GM19455 (cell line): ENCODE measurements at regions not wholly inside any gene's neighbourhood (a gene's known extent, or its start where the extent isn't known, plus 50 kb on each side); places are given as distances from the start of the nearest gene placed in this dataset.

ENCODE experiments used
- ATAC-seq: cut with Tn5 transposase; IDR thresholded peaks from one replicate; pipeline ENCODE4 v1.9.1; 2021; ENCODE audit not compliant: unreplicated experiment

- no peak for ATAC-seq
Measured at GRCh38 chr18:24818441-24818840, 358.0 kb downstream of the HRH4 start.

DNA sequence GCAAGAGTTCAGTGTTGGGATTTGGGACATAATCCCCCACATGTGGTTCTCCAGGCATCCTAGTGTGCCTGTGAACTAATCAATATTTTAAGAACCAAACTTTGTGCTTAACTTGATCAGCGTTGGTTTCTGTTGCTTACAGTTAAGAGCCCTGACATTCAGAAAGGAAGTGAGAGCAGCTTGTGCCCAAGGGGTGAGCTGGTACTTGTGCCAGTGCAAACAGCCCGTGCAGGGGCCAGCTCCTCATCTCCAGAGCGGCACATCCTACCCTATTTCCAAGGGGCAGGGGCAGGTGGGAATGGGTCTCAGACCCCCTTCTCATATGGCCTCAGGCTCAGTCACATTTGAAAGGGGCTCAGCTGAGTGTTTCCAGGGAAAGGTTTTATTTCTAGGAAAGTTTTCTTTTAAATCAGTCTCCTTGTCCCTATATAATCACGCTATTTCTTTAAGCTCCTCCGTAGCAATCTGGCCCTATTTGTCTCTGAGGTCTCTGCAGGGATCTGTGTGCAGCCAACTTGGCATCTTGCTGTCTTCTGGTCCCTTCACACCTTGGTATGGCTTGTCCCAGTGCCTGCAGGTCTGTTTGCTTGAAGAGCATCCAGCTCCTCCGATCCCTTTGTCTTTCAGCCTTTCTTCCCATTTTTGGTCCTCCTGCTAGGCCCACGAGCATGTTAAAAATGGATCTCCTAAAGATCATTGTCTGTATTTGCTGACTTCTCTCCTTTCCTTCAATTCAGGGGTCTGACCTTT, 358.9 kb downstream of the HRH4 start:
- ATAC-seq = no peak

- ATAC-seq = no peak
Measured at GRCh38 chr18:24825397-24825796, 365.0 kb downstream of the HRH4 start.

- ATAC-seq = no peak
Measured at GRCh38 chr18:24826605-24827004, 366.2 kb downstream of the HRH4 start.

- ATAC-seq = no peak
Measured at GRCh38 chr18:24827501-24827900, 367.1 kb downstream of the HRH4 start.

DNA sequence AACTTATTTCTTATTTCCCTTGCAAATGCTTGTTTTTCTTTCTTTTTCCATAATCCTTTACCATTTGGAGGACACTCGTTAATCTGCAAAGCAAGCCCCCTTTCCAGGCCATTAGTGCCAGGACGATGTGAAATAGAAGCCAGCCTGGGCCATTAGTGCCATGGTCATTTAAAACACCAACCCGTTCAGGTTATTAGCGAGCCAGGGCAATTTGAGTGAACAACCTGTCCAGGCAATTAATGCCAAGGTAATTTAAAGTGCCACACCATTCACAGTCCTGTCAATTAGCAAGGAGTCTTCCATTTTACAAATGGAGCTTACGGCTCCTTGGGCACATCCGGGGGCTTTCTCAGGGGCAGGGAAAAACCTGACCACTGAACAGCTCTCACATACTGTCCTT, 370.6 kb downstream of the HRH4 start:
- ATAC-seq = no peak

GRCh38 chr18:24831871-24832665, 371.6 kb downstream of the HRH4 start:
- no peak for ATAC-seq

DNA sequence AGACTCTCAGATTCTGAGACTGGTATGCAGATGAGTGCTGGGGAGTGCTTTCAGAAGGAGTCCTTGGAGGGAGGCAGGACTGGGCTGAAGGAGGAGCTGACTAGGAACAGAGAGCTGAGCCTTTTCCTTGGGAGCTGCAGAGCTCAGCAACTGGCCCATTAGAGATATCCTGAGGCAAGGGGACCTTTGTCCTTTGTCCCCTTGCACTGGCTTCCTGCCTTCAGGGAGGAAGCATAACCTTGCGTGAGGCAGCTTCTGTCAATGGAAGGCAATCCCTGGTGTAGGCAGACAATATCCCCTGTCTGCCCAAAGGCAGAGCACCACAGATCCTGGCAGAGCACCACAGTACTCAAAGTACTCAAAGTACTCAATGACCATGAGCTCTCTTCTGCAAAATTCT, 375.3 kb downstream of the HRH4 start:
- no peak for ATAC-seq

DNA sequence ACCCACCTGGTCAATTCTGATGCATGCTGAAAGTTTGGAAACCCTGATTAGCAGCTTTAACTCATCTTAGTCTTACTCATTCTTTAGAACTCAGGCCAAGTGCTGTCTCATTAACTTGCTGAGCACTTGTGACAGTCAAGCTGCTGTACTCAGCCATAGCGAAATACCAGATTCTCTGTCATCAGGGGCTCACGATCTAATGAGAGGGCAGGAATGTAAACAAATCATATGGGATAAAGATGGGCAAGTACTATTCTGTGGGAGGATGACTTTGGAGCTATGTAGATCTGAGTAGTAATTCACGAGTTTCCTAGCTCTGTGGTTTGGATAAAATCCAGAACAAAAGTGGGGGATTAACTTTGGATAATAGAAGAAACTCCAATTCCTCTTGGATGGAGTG, 376.6 kb downstream of the HRH4 start:
- ATAC-seq = no peak

DNA sequence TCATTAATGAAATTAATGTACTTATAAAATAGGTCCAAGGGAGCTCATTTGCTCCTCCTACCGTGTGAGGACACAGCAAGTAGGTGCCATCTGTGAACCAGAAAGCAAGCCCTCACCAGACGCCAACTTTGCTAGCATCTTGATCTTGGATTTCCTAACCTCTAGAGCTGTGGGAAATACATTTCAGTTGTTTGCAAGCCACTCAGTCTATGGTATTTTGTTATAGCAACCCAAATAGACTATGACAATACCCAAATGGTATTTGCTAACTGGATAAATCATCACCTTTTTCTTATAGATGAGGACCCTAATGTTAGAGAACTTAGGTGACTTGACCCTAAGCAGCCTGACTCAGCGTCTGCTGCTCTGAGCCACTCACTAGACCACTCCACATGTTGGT, 379.6 kb downstream of the HRH4 start:
- no peak for ATAC-seq

DNA sequence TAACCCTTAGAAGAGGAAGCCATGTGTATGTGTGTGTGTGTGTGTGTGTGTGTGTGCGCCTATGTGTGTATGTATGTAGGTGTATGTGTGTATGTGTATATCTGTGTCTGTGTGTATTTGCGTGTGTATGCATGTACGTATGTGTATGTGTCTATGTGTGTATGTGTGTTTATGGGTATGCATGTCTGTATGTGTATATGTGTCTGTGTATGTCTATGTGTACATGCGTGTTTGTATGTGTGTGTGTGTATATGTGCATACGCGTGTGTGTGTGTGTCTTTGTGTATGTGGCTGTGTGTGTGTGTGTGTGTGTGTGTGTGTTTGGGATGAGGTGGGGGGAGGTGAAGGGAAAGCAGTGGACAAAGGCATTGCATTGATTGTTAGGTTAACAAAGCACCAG, 380.2 kb downstream of the HRH4 start:
- no peak for ATAC-seq

DNA sequence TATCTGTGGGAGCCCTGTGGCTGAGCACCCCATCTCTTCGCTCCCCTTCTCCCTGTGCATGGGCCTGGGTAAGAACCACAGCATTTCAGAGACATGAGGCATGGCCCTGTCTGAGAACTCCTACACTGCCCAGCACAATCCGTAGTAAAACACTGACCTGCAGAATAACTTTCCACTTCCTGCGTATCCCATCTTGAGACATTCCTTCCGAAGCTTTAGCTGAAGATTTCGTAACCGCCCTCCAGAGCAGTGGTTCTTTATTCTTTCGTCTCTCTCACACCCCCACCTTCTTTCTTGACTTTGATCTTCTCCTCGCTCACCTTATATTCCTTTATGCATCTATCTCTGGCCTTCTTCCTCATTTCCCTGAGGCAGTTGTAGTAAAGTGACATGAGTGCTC, 381.1 kb downstream of the HRH4 start:
- no peak for ATAC-seq

DNA sequence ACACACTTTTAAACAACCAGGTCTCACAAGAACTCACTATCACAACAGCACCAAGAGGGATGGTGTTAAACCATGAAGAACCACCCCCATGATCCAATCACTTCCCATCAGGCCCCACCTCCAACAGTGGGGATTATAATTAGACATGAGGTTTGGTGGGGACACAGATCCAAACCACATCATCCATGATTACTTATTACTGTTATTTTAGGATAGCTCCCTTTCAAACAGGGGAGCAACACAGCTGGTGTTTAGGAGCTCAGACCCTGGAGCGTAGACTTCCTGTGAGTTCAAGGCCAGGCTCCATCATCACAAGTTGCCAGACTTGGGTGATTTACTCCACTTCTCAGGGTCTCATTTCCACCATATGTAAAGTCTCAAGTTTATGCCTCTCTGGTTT, 382.7 kb downstream of the HRH4 start:
- no peak for ATAC-seq

DNA sequence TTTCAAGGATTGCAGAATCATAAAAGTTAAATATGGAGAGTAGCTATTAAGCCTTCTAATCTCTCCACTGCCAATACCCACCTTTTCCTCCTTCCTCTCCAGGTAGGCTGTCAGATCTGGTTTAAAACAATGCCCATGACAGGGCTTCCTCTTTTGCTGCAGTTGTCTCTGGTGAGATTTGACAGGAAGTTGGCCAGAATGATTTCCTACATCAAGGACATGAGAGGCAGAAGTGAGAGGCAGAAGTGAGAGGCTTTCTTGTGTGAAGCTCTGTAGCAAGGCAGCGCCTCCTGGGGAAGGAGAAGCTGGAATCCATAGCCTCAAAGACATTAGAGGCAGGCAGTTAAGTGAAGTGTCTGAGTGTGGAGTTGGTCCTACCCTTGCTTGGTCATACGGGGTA, 385.7 kb downstream of the HRH4 start:
- no peak for ATAC-seq

GRCh38 chr18:24850532-24850931, 390.1 kb downstream of the HRH4 start:
- ATAC-seq = no peak

- ATAC-seq = no peak
Measured at GRCh38 chr18:24853076-24853475, 392.6 kb downstream of the HRH4 start.

- ATAC-seq = no peak
Measured at GRCh38 chr18:24860978-24861680, 400.7 kb downstream of the HRH4 start.

DNA sequence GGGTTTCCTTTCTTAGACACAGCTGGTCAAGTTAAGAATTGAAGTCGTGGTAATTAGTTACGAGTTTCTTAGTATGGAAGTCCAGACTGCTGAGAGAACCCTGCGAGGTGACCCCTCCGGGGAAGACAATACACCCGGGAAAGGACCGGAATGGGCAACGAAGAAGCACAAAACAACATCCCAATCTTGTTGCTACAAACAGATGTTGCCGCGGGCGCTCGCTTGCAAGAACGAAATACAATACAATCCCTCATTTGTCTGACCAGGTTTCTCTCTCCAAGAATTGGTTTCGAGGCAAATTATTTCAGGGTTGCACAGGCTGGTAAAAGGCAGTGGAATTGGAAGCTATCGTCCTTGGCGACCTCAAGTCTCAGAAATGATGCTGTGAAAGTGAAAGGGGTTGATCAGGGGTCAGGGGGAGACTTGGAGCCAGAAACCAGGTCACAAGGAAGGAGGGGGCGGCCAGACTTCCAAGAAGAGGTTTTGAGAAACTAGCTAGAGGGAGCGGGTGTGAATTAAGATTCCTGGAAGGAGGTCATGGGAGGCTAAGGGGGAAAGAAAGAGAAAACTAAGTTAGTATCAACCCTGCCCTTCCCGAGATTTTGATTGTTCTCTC, 401.9 kb downstream of the HRH4 start:
- no peak for ATAC-seq

GRCh38 chr18:24868311-24868710, 407.9 kb downstream of the HRH4 start:
- no peak for ATAC-seq

DNA sequence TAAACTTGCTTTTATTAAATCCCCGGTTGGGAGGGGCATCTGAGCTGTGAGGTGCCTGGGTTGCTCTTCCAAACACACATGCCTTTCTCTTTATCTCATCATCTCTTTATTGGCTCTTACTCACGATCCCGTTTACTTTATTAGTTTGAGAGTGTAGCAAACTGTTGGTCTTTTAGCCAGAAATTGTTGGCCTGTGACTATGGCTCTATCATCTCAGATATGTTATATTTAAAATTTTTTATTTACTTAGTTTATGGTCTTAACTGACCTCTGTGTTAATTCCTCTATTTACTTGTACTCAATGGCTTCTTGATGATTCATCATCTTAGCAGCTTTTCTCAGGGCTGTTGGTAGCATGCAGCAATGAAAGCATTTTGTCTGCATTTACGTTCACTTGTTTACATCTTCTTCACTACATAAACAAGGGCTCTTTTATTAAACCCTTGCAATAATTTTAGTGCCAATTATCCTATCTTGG, 408.4 kb downstream of the HRH4 start:
- ATAC-seq = no peak

GRCh38 chr18:24869285-24869684, 408.8 kb downstream of the HRH4 start:
- no peak for ATAC-seq
